ENCODE measurements at regions not wholly inside any gene's neighbourhood (a gene's known extent, or its start where the extent isn't known, plus 50 kb on each side); places are given as distances from the start of the nearest gene placed in this dataset.

DNA sequence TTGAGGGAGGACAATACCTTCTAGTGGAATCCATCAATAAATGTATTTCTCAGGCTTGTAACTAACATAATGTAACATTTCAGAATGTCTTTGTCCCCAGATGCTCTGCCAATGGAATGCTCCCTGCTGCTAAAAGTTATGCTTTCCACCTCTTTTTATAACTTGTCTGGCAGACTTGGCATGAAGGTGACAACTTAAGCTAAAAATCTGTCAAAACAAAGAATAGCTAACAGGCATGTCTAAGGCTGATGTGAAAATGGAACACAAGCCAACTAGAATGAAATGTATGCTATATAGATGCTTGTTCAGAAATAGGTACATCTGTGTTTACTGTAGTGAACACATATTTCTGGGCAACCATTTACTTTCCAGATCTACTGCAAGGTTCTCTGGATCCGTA, 467.9 kb downstream of the MRPL39 start:
- no peak for DNase-seq

DNA sequence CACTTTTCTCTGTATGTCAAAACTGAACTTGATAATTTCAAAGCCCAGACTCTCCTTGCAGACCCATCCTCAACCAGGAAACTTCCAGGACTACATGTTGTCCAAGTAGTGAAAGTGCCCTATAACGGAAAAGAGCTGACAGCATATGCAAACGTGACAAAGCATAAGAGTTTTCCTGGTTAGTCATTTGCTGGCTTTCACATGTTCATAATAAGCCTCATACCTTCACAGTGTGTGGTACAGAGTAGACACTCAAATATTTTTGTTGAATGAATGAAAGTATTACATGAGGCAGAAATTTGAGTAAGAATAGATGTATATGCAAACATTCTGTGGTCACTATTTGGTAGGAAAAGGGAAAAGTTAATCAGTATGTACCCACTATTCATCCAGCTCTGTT, 473.3 kb downstream of the MRPL39 start:
- no peak for DNase-seq

DNA sequence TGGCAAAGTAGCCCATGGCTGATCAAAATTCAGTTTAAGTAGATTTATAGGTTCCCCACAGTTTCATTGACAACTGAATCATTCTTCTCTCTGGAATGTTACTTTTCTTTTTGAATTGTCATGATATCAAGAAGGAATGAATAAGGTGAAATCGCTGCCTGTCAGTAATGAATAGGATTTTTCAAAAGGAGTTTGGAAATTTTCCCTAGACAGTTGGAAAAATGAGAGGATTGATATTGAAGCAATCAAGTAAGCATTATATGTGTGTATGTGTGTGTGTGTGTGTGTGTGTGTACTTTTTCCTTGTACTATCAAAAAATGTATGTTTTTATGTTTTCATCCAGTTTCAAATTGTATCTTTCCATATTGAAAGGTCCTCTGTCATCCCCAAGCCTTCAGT, 479.5 kb downstream of the MRPL39 start:
- DNase-seq, result no peak

DNA sequence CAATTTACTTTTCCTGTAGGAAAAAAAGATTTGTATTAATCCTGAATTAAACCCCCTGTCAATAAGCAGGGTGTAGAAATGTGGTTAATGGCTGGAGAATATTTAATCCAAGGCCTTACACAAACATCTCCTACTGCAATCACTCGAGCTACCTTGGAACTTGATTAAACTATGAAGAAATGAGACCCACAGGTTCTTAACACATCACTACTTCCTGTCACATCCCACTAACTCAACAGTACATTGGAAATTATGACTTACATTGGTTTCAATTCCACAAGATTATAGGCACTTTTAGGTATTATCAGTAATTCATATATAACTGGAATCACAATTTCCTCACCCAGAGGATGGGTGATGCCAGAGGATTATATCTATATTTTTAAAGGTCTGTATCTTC, 480.3 kb downstream of the MRPL39 start:
- no peak for DNase-seq

DNA sequence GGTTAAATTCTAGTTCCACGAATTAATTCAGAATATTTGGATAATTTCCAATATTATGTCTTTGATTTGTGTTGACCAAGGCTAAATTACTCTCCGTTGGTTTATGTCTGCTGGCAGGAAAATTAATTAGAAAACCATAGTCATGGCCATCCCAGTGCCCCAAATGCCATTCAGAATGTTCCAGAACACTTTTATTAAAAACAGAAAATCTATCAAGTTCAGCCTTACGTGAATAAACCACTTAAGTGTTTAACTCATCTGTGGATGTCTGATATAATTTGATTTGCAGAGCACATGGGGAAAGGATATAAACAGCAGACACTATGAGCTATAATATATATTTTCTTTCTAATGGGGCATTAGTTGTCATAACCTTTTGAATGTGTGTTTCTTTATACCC, 480.7 kb downstream of the MRPL39 start:
- peak; percentile 2 for DNase-seq

DNA sequence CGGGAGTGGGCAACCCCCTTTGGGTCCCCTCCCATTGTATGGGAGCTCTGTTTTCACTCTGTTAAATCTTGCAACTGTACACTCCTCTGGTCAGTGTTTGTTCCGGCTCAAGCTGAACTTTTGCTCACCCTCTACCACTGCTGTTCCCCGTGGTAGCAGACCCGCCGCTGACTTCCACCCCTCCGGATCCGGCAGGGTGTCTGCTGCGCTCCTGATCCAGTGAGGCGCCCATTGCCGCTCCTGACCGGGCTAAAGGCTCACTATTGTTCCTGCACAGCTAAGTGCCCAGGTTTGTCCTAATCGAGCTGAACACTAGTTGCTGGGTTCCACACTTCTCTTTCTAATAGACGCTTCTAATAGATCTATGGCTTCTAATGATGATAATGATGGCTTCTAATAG, 488.6 kb downstream of the MRPL39 start:
- DNase-seq, result no peak

DNA sequence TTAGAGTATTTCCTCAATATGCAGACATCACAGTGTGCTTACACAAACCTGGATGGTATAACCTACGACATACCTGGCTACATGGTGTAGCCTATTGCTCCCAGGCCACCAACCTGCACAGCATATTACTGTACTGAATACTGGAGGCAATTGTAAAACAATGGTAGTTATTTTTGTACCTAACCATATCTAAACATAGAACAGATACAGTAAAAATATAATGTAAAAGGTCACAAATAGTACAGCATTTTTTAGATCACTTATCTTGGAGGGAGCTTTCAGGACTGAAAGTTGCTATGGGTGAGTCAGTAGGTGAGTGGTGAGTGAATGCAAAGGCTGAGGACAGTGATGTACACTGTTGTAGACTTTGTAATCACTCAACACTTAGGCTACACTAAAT, 492.3 kb downstream of the MRPL39 start:
- no peak for DNase-seq

DNA sequence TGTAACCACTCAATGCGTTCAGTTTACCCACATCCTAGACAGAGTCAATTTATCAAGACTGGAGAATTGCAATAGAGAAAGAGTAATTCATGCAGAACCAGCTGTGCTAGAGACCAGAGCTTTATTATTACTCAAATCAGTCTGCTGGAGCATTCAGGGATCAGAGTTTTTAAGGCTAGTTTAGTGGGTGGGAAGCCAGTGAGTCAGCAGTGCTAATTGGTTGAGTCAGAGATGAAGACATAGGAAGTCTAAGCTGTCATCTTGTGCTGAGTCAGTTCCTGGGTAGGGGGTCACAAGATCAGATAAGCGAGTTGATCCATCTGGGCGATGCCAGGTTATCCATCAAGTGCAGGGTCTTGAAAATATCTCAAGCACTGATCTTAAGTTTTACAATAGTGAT, 499.6 kb downstream of the MRPL39 start:
- no peak for DNase-seq

DNA sequence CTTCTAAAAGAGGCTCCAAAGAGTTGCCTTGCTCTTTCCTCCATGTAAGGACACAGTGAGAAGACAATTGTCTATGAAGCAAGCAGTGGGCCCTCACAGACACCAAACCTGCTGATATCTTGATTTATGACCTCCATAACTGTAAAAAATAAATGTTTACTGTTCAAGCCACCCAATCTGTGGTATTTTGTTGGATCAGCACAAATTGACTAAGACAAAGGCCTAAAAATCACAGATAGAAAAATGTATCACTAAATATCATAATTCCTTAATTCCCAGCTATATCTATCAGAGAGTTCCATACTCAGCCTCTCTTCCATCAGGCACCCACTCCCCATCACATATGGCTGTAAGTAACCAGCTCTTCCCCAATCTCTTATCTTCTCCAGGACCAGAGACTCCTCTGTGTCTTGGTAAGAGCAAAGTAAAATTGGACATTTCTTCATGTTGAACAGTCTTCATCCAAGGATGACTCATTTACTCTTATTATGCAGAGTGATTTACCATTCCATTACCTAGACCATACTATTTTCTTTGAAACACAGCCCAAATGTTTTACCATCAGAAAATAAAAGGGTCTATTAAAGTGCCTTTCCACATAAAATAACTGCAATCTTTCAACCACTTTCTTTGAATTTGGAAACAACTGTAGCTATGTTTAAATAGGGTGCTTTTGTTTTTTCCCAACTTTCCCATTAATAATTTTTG, 503.6 kb downstream of the MRPL39 start:
- no peak for DNase-seq

DNA sequence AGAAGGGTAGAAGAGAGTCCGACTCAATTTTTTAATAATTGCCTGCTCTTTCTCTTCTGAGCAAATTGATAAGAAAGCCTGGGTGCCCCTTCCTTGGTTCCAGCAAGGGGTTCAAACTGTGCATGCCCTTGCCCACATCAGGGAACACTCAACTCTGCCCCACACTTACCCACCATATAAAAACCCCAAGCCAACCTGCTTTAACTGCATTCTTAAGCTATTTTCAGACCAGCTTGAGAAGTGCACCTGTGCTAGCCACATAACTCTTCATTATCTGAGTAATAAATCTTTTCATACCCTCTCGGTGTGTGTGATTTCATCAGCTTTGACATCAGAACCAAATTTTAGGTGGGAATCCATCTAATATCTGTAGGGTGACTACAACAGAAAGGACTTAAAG, 509.6 kb downstream of the MRPL39 start:
- DNase-seq, result no peak

DNA sequence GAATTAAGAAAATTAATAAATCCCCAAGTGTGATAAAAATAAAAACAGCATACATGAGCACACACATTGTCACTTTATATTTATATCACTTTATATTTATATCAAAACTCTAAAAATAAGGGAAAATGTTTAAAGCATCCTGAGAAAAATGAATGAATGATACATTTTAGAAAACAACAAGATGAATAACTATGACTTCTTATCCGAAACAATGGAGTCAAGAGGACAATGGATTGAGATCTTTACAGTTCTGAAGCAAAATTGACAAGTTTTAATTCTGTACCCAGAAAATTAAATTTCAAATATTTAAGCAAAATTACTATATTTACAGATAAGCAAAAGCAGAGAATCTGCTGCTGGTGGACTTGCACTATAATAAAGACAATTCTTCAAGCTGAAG, 512.6 kb downstream of the MRPL39 start:
- DNase-seq, result no peak

DNA sequence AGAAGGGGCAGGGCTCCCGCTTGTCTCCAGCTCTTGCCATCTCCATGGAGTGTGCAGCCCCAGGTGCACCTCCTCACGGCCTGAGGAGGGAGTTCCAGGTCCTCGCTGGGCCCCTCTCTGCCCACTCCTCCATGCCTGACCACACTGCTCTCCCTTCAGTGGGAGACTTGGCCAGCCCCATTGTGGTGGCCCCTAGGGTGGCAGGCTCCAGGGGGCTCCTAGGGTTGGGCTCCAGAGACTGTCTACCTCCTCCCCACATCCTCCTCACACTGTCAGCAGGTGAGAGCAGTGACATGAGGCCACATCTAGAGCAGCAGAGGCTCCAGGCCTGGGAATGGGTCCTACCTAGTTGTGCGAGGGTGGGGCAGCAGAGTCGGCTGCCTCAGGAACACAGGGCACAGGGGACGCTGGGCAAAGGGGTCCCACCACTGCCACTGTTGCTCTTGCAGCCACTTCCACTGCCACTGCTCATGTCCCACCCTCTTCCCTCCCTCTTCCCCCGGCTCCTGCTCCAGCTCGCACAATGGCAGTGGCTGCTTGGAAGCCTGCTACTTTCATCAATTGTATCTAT, 514.8 kb downstream of the MRPL39 start:
- DNase-seq, result no peak

DNA sequence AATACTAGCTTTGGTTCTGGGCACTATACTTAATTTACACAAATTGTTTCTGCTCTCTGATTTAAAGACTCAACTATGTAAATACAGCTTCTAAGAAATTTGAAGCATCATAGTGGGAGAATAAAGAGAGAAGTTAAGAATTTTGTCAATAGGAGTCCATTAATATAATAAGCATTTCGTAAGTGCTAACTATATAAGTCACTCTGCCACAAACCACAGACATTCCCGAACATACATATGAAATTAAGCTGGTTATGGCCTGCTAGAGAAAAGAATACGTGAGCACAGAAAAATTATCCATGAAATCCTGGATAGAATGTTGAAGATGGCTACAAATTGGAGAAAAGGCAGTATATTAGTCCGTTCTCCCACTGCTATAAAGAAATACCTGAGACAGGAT, 526.2 kb downstream of the MRPL39 start:
- no peak for DNase-seq

DNA sequence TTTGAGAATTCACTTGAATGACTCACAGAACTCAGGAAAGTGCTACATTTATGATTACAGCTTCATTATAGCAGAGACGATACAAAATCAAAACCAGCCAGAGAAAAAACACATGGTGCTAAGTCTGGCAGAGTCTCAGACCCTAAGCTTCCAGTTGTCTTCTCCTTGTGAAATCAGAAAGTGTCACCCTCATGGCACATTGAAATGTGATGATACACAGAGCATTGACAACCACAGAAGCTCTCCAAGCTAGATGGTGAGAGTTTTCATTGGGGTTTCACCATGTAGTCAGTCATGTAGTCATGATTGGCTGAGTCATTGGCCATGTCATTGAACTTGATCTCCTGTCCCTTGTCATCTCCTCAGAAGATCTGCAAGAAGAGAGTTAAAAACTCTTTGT, 526.6 kb downstream of the MRPL39 start:
- DNase-seq, result no peak

DNA sequence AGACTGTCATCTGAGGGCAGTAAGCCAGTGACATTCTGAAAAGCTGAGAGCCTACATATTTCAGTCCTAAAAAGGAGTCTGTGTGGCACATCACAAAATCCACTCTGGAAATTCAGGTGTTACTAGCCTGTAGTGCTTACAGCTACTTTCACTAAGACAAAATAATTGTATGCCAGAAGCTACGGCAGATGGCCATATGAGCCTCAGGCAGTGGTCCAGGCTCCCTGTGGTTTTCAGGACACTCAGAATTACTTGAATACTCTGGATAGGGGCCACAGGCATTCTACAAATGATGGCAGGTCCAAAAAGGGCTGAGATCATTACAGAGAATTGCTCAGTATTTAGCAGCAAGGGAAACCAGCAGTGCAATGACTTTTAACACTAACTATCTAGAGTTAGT, 527.1 kb downstream of the MRPL39 start:
- peak; percentile 13 for DNase-seq

DNA sequence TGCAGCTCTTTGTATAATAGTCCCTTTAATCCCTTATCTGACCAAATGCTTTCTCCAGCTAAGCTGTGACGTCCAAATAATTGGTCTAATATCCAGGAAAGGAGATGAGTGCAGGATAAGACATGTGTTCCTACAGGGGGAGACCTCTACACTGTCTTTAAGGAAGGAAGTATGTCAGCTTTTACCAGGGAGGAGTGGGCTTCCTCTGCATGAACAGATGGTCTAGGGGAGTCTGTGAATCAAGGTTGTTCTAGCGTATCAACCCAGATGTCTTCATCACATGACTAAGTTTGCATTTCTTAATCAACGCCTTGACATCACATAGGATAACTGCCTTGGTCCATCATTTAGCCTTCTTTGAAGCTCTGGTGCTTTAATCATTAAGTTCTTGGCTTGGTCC, 528.2 kb downstream of the MRPL39 start:
- no peak for DNase-seq

DNA sequence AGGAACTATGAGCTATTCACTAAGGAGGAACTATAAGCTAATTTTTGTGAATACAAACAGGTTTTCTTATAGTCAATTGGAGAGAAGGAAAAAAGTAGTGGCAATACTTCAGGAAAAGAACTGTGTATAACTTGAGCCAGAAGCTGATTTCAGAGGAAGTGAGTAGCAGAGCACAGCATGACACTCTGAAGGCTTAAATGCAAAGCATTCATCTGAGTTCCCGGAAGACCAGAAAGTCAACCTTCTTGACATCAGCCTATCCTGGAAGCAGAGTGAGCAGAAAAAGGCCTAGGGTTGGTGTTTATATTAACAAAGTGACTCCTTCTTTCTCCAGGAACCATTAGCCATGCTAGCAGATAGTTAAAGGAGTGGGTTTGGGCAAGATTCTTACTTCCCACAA, 545.2 kb downstream of the MRPL39 start:
- no peak for DNase-seq

DNA sequence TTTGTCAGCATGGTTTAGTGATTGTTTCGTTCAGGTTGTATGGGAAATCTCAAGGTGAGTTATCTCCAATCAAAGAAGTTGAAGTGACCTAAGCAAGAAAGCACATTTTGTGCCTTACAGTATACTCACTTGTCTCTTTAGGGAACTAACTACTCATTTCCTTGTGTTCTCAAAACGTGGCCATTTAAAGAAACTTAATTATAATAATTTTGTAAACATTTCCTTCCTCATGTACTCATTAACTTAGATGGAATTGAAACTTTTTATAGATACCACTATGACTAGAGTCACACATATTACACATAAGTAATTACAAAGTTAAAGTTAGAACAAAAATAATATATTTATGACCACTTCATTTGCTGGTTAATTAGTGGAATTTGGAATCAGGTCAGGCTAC, 552.6 kb downstream of the MRPL39 start:
- no peak for DNase-seq

DNA sequence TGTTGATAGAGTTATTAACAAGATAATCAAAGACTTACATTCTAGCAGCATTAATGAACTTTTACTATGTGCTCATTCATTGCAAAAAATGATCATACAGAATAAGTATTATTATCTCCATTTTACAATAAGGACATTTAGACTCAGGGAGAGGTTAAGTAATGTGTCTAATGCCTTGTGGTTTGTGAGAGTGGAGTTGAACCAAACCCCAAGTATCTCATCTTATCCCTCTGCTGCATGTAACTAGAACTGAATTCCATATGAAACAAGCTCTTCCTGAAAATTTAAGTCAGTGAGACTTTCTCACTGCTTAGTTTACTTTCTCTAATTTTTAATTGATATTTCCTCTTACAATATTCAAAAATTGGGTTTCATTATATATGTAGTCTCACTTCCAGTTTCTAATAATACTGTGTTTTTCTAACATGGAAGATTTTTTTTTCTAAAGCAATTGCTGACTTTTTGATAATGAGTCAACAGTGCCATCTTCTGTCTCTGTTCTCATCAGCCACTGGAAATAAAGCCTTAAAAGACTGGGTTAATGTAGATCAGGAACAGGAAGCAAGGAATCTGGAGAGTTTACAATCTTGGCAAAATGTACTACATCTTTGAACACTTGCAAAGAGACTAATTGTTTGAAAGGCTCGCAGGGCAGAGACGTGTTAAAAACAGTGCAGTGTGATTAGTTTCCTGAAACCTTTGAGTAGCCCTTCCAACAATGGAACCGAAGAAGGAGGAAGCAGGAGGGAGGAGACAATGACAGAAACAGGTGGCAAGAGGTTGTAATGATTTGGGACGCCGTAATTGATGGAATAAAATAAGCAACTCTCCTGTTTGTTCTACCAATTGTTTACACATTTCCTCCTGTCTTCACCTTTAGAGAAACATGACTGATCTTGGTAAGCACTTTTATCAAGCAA, 567.6 kb downstream of the MRPL39 start:
- peak; percentile 63 for DNase-seq

DNA sequence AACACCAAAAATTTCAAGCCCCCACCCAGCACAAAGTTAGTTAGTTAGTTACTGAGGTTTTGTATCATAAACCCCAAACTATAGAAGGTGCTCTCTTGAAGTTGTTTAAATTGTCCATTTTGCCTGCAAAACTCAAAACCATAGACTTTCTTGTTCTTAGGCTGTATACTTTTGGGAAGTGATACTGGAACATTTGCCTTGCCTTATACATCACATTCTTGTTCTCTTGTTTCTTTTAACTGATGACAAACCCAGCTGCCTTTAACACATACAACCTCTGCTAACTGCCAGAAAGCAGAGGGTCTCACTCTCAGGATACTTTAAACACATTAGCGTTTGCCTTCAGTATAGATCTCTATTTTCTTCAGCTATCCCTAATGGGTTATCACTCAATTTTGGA, 570.5 kb downstream of the MRPL39 start:
- DNase-seq, result no peak

DNA sequence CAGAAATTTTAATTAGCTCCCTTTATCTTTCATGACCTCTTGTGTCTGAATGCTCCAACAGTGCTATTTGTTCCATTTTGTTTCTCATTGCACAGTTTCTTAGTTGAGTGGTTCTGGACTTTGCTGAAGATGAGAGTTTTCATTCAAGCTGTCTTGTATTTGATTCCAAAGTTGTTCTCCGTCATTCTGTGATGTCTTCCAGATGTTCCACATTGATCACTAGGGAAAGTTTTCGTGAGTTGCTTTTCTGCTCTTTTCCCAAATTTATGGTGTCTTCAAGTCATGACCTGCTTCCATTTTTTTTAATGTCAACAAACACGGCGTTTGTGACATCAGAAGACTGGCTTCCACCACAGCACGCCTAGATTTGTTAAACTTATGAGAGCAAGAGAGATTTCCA, 575.5 kb downstream of the MRPL39 start:
- peak; percentile 57 for DNase-seq

DNA sequence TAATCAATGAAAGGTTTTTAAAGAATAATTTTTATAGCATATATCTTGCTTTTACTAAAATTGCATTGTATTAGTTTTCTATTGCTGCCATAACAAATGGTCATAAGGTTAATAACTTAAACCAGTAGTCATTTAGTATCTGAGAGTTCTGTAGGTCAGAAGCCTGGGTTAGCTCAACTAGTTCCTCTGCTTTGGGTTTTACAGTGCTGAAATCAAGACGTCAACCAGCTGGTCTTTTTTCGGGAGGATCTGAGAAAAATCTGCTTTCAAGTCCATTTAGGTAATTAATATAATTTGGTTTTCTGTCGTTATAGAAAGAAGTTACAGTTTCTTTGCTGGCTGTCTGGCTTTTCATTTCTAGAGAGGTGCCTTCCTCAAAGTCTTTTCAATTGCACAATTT, 577.7 kb downstream of the MRPL39 start:
- DNase-seq, result no peak

DNA sequence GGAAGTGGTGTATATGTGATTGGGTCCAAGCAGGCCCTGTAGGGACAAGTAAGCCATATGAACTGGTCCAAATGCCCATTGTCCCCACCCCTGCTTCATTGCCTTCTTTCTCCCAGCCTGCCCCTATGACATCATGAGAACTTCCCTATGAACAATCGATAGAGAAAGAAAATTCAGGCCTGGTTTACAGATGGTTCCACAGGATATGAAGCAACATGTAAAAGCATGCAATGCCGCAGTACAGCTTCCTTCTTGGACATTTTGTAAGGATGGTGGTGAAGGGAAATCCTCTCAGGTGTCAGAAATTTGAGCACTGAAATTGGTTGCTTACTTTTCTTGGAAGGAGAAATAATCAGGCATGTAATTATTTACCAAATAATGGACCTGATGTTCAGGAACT, 581.7 kb downstream of the MRPL39 start:
- DNase-seq, result no peak

Data from muscle of arm (tissue), 1 donor.